HG02981 (cell line): ENCODE measurements at regions not wholly inside any gene's neighbourhood (a gene's known extent, or its start where the extent isn't known, plus 50 kb on each side); places are given as distances from the start of the nearest gene placed in this dataset.

ENCODE experiments used
- ATAC-seq: cut with Tn5 transposase; IDR thresholded peaks from one replicate; pipeline ENCODE4 v1.9.1; 2021; ENCODE audit warnings: mild to moderate bottlenecking, moderate library complexity; ENCODE audit not compliant: unreplicated experiment

DNA sequence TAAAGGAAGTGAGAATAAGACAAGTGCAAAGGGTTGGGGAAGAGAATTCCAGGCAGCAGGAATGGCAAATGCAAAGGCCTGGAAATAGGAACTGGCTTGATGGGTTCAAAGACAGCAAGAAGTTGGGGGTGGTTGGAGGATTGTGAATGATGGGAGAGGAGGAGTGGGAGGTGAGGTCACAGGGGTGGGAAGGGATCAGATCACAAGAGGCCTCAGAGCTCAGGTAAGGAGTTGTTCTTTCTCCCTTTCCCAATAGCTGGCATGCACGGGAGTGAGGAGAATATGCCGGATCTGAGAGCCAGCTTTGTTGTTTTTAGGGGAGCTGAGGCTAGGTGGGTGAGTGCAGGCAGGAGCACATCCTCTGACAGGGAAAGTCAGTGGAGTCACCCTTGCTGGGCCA is 94.0 kb upstream of the RAB3GAP2 start:
- no peak for ATAC-seq

DNA sequence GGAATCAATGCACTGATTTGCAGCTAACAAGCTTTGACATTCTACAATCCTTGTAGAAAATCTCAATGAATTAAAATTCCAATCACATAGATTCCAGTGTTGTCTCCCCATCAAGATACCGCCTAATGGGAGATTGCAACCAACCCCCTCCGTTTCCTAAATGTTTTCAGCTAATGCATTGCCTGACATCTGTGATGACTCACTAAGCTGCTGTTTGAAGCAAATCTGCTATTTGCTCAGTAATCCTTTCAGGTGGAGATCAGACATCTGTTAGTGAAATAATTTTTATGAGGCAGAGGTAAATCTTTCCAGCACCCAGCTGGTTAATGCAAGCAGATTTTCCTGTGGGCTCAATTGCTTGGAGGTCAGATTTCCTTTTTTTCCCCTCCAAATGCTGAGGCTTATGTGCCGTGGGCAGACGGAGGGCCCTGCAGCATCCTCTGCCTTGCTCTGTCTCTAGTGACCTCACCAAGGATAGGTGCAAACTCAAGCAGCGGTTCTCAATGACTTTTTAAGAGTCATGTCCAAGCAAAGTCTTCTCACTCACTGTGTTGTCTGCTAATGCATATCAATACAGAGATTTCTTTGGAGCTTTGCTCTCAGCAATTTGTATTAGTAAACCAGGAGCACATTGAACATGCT is 91.1 kb upstream of the RAB3GAP2 start:
- ATAC-seq: no peak

DNA sequence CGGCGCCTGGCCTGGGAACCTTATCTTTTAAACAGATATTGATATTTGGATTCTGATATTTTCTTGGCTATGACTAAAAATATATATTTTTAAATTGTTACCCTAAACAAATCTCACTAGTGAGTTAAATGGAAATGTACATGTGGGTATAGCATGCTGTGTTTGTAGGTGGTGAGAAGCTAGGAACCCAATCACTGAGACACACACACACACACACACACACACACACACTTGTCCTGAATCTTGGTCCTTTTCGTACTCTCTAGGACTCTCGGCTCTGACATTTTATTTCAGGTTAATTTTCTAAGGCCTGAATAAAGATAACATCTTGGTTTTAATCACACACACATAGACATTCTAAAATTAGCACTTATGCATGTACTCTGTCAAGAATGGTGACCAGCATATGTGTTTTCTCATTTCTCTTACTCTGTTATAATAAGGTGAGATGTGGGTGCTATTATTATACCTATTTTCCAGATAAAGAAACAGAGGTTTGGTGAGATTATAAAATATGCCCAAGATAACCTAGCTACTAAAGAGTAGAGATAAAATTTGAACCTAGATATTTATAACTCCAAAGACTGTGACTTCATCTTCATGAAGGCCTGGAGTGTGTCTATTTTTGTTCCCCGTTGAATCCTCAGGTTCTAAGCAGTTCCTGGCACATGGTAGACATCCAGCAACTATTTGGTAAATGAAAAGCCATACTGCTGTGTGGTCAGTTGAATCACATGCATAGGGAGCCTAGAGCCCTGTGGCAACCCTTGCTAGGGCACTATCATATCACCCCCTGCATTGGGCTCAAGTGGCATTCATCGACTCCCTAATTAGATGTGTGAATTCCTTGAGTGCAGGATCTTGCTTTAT is 85.0 kb upstream of the RAB3GAP2 start:
- ATAC-seq: no peak

DNA sequence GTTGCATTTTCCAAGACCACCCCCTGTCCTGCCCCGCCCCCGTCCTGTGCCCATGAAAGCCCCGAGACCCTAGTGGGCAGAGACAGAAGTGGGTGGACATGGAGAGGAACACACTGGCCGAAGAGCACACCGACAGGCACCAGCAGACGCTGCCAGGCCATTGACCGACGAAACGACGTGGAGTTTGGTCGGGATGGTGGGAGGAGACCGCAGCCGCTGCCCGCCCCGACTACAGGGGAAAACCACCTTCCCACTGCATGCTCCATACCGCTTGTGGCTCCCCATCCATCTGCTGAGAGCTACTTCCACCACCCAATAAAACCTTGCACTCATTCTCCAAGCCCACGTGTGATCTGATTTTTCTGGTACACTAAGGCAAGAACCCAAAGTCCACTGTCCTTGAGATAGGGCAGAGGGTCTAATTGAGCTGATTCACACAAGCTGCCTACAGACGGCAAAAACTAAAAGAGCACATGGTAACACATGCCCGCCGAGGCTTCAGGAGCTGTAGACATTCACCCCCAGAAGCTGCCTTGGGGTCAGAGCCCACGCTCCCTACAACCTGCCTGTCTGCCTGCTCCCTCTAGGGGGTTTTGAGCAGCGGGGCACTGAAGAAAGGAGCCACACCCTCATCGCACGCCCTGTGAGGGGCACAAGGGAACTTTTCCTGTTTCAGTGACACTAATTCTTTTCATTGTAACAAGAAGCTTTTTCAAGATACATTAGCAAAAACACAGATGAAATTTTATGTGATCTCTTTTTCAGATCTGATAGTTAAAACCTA is 81.2 kb upstream of the RAB3GAP2 start:
- no peak for ATAC-seq

DNA sequence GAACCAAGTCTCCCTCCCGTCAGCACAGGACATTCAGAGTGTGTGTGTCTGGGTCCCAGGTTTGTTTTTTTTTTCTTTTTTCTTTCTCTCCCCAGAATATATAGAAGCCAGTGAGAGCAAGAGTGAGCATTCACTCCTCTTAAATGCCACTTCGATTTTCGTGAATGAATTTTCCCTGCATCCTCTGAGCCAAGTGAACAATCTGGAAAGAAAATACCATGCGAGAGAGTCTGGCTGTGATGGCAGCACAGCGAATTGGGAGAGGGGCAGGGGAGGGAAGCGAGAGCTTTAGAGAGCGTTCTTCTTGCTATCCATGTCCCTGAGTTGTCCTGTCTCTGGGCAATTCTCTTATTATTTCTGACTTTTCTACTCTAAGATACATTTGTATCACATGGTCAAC is 76.0 kb upstream of the RAB3GAP2 start:
- no peak for ATAC-seq

DNA sequence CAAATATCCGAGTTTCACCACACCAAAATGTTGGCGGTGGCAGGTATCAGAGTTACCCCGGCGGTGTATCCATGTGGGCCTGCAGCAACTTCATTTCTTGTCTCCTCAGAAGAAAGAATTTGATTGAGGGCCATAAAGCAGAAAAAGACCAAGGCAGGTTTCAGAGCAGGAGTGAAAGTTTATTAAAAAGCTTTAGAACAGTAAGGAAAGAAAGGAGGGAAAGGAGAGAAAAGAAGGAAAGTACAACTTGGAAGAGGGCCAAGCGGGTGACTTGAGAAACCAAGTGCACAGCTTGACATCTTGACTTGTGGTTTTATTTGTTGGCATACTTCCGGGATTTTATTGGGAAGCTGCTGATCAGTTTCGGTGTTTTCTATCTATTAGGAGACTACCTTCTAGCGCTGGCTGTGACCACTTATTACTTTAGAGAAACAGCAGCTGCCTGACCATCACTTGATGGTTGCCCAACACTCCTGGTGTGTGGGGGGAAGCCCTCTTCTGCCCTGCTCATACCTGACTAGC is 75.5 kb upstream of the RAB3GAP2 start:
- no peak for ATAC-seq

DNA sequence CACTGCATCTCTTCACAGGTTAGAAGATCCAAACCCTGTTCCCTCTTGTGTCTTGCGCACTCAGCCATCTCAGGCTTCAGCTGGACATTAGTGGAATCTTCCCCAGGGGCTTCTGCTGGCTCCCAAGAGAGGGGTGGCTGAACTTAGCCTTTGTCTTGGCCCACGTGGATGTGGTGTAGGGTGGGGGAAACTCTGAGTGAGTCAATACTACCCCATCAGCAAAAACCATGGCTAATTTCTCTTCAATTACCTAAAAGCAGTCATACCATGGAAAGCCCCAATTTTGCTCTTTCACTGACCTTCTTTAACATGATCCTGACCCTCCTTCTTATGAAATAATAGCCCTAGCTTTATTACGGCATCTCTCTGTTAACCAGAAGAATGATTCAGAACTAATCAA is 72.5 kb upstream of the RAB3GAP2 start:
- ATAC-seq: peak; percentile 76

DNA sequence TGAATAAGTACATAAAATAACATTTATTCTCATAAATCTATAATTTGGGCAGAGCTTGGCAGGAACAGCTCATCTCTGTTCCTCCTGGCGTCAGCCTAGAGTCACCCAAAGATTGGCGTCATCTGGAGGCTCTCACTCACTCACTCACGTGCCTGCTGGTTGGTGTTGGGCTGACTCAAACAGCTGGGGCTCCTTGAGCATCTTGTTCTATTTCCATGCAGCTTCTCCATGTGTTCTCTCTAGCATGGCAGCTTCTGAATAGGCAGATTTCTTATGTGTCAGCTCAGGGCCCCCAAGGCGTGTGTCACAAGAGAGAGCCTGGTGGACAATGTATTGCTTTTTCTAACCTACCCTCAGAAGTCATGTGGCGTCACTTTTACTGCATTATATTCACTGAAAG is 70.6 kb upstream of the RAB3GAP2 start:
- no peak for ATAC-seq

DNA sequence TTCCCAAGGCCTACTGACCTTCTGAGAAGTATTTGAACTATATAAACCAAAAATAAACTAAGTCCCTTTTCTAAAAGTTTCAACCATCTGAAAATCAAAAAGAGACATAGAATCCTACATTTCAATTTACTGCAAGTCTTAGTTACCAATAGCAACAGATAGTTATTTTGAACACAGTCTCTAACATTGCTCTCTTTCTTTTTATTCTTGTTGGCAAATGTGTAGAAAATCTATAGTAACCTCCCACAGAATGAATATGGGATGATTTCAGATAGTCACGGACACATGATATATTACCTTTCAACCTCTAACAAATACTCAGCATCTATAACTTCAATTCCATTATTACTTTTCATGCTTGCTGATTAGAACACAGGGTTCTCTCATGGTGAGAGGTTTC is 68.9 kb upstream of the RAB3GAP2 start:
- no peak for ATAC-seq

DNA sequence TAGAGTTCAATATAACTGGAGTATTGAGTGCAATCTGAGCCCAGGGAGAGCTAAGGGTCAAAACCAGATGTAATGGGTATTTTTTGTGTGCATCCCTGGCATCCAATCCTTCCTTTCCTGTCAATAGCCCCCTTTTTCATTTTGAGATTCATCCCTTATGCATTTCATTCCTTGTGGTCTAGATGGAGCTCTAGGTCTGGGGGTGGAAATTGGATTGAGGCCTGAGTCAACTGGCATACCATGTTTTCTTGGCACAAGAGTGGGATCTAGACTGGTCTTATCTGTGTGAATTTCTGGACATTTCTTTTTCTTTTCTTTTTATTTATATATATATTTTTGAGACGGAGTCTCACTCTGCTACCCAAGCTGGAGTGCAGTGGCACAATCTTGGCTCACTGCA is 67.3 kb upstream of the RAB3GAP2 start:
- no peak for ATAC-seq

DNA sequence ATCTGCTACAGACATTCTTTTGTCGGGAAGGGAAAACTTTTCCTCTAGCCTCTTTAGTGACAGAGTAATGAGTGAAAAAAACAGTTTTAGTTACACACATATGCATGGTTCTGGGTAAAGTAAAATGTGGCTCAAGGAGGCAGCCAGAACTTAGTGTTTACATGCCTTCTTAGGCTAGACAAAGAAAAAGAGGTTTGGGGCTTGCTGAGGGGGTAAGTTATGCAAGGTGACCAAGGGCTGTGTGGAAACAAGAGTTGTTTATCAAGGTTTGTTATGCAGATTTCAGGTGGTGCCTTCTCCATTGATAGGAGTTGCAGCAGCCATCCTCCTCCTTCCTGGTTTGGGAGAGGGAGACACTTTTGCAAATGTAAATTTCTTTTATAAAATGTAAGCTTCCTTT is 66.5 kb upstream of the RAB3GAP2 start:
- no peak for ATAC-seq

DNA sequence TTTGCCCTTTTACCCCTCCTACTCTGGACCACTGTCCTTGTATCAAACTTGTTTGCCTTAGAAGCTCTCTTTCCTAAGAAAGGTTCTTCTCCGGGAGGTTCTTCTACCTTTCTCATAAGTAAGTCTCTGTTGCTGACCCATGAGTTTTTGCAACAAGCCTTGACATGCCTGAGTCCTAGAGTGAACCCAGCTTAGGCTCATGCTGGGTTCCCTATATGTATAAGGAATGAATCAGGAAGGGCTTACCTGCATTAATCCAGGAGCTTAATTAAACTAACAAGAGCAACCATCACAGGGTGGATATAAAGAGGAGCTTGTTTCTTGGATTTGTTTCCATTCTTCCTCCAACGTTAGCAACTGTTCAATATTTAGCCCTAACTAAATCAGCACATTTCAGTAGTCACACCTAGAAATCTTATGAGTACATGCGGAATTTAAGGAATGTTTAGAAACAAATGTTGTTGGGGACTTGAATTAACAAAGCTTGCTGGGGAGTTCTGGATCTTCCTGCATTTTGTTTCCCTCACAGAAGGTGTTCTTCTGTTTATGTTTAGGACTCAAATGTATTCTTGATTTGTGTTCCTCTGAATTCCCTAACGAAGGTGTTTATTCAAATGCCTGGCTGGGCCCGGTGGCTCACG is 64.3 kb upstream of the RAB3GAP2 start:
- no peak for ATAC-seq

DNA sequence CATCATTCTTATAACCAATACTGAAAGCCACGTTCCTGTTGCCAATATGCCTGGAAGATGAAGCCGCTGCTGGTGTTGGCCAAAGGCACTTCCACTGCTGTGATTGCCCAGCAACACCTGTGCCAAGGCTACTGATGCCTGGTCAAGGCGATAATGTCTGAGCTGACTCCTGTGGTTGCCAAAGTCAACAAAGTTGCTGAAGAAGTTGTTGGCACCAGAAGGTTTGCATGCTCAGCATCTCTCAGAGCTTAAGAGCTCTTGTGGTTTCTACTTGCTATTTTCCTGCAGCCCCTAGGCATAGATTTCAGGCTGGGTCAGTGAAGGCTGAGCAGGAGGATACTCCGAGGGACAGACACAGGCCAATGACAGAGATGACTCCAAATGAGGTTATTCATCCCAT is 63.4 kb upstream of the RAB3GAP2 start:
- ATAC-seq: no peak

DNA sequence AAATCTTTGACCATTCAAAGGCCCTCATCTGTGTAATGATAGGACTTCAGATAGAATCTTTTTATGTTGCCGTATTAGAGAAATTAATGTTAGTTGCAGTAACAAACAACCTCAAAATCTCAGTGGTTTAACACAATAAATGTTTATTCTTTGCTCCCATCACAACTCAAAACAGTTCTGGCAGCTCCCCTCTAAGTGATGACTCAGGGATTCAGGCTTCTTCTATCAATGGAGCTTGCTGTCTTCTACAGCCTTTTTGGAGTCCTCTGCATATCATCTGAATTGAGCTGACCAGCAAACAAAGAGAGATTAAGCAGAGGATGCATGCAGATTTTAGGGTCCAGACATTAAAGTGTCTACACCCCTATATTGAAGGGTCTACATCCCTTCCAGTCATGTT is 59.1 kb upstream of the RAB3GAP2 start:
- no peak for ATAC-seq

DNA sequence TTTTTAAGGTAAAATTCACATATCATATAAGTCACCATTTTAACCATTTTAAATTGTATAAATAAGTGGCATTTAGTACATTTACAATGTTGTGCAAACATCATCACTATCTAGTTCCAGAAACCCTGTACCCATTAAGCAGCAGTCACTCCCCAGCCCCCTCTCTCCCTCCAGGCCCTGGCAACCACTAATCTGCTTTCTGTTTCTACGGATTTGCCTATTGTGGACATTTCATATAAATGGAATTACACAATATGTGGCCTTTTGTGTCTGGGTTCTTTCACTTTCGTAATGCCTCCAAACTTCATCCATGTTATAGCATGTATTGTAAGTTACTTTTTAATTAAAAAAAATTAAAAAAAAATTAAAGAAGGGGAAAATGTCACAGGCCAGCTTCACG is 58.0 kb upstream of the RAB3GAP2 start:
- ATAC-seq: no peak

DNA sequence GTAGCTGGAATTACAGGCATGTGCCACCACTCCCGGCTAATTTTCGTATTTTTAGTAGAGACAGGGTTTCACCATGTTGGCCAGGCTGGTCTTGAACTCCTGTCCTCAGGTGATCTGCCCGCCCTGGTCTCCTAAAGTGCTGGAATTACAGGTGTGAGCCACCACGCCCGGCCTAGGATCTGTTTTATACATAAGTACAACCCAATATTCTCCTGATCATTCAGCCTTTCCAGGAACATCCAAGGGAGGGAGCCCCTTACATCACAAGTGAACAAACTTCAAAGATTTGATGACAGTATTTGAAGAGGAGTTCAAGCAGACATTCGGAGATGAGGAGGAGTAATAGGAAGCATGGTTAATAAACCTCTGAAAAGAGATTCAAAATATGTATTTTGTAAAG is 54.9 kb upstream of the RAB3GAP2 start:
- no peak for ATAC-seq

DNA sequence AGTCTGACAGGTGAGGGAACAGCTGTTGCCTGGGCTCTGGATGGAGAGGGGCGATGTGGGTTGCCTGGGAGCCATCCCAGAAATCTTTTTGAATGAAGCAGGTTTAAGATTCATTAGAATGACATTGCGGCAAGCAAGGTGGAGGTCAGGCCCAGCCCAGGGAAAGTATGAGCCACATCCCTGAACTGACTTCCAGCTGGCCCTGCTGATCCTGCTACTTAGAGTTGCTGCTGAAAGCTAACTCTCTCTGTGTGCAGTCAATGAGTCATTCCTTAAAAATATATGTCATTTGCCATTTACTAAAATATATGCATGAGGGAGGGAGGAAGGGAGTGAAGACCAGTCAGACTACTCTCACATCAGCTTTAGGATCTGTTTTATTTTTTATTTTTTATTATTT is 54.3 kb upstream of the RAB3GAP2 start:
- ATAC-seq: no peak

DNA sequence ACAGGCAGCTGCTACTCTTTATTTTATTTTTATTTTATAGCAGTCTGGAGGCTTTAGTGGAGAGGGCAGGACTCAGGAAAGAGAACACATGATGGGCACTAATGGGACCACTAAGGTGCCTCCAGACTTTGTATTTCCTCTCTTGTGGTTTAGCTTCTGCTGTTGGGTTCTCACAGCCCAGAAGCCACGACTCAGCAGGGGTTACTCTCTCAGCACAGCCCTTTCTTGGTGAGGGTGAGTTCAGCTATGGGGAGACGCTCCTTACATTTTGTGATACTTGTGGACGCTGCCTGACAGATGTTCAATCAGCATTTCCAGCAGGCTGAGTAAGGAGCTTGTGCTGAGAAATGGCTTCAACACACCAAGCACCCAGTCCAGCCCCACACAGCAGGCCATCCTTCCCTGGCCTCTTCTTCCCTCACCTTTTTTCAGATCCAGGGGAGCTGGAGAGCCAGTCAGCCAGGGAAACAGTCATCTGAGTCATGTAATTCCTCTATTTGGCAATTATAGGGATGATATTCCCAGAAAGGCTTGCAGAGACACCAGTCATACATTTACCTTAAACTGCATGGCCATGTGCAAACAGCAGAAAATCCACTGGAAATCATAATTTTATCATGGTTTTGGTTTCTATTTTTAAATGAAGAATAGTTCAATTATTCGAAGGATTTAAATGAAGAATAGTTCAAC is 53.2 kb upstream of the RAB3GAP2 start:
- ATAC-seq: no peak

DNA sequence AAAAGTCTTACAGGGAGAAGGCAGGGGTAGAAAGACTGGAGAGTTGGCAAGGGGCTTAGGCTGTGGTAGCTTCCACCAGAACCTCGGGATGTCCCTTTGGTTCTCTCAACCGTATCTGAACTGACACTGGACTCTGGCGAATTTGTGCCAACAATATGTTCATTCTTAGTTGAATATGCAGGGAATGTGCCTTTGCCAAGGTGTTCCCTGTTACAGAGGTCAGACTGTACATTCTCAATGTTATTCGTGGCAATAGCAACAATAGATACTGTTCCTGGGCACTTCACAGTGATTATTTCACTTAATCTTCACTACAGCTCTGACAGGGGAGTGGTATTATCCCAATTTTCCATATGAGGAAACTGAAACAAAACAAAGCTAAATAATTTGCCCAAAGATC is 51.5 kb upstream of the RAB3GAP2 start:
- ATAC-seq: no peak

DNA sequence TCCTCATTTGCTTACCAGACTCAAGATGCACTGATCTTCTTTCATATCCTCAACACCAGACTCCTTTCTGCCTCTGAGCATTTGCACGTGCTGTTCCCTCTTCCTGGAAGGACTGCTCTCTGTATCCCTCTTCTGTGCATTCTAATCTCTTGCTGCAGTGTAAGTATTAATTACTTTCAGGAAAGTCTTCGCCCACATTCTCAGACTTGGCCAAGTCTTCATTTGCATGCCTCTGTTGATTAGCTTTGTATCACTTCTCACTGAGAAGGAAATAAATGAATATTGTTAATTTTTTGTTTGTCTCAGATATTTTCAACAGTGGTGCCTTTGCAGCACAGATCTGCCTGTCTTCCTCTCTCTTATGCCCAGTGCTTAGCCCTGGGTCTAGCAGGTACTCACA is 50.3 kb upstream of the RAB3GAP2 start:
- no peak for ATAC-seq
